Hepatocyte (in vitro differentiated cells): ENCODE measurements at regions not wholly inside any gene's neighbourhood (a gene's known extent, or its start where the extent isn't known, plus 50 kb on each side); places are given as distances from the start of the nearest gene placed in this dataset.

ENCODE experiments used
- CTCF ChIP-seq: fragments of 200-600 bp; sonication (generic); IDR thresholded peaks from 2 replicates; pipeline ENCODE4 v1.5.1; 2016; ENCODE audit warnings: antibody characterized with exemption, mild to moderate bottlenecking; ENCODE audit not compliant: poor library complexity
- EZH2 ChIP-seq: fragments of 200-600 bp; sonication (generic); IDR thresholded peaks from 2 replicates; pipeline ENCODE4 v1.6.1; 2016; ENCODE audit warnings: antibody characterized with exemption, mild to moderate bottlenecking, borderline replicate concordance
- EZH2phosphoT487 ChIP-seq: fragments of 200-600 bp; sonication (generic); IDR thresholded peaks from one replicate; pipeline ENCODE4 v1.6.1; 2018; ENCODE audit warnings: antibody characterized with exemption, mild to moderate bottlenecking, low read depth, moderate library complexity; ENCODE audit not compliant: unreplicated experiment, severe bottlenecking

GRCh38 chrX:143240658-143241057 lies 214.9 kb downstream of the SPANXN4 start:
- TF ChIP-seq CTCF, result no peak
- no peak for TF ChIP-seq EZH2phosphoT487
- no peak for TF ChIP-seq EZH2
